HEK293T (cell line): ENCODE measurements at regions not wholly inside any gene's neighbourhood (a gene's known extent, or its start where the extent isn't known, plus 50 kb on each side); places are given as distances from the start of the nearest gene placed in this dataset.

Experiments used
- ARNT ChIP-seq: fragments of 450-650 bp; IDR thresholded peaks from 2 replicates; pipeline ENCODE4 v1.6.1; 2017; ENCODE audit warnings: mild to moderate bottlenecking
- CTBP1 ChIP-seq: fragments of 450-650 bp; IDR thresholded peaks from 2 replicates; pipeline ENCODE4 v1.6.1; 2016; ENCODE audit warnings: borderline replicate concordance
- ELF4 ChIP-seq: fragments of 450-650 bp; IDR thresholded peaks from 2 replicates; pipeline ENCODE4 v1.6.1; 2017; ENCODE audit warnings: antibody characterized with exemption
- FOXM1 ChIP-seq: fragments of 450-650 bp; IDR thresholded peaks from 2 replicates; pipeline ENCODE4 v1.6.1; 2017; ENCODE audit warnings: mild to moderate bottlenecking, borderline replicate concordance
- L3MBTL2 ChIP-seq: fragments of 450-650 bp; conservative IDR thresholded peaks from 2 replicates; pipeline ENCODE4 v1.6.1; 2016; ENCODE audit warnings: mild to moderate bottlenecking
- LEF1 ChIP-seq: fragments of 450-650 bp; IDR thresholded peaks from 2 replicates; pipeline ENCODE4 v1.6.1; 2017; ENCODE audit warnings: mild to moderate bottlenecking, borderline replicate concordance
- SP1 ChIP-seq: fragments of 450-650 bp; IDR thresholded peaks from 2 replicates; pipeline ENCODE4 v1.6.1; 2017
- TF ChIP-seq, protein P1 (sequence below): fragments of 450-650 bp; IDR thresholded peaks from 2 replicates; pipeline ENCODE4 v1.6.1; 2016

DNA sequence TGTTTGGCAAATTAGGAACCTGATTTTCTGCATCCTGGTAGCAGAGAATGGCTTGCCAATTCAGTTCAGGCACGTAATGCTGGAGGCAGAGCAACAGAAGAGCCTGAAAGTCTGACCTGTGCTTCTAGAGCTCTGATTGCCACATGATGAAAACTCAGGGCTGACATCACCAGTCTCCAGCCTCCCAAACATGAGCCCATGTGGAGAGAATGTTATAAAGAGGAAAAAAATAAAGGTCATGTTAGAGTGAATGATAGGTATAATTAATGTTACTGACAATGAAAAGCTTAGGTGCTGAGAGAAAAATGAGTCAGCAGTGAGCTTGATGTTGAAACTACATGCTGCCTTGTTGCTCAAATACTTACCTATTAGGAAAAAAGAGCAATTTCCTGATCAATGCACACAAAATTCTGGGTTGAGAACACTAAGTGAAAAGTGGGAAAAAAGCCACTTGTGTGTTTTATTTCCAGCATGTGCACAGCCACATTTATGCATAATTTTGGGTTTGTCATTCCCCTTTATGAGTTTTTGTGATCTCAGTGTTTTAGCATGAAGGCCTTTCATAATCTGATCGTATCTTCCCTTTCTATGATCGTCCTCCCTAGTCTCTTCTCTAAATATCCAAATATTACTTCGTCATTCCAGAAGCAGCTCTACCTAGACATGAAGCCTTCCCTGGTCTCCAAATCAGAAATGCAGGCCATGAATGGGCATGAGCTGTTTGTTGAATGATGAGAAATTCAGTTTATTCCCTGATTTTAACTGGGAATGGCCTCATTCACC is 113.3 kb upstream of the CPEB2 start:
- TF ChIP-seq CTBP1 (no peak), L3MBTL2 (no peak), SP1 (no peak), FOXM1 (no peak), ELF4 (no peak), LEF1 (no peak), ARNT (no peak)
- TF ChIP-seq, protein P1, sequence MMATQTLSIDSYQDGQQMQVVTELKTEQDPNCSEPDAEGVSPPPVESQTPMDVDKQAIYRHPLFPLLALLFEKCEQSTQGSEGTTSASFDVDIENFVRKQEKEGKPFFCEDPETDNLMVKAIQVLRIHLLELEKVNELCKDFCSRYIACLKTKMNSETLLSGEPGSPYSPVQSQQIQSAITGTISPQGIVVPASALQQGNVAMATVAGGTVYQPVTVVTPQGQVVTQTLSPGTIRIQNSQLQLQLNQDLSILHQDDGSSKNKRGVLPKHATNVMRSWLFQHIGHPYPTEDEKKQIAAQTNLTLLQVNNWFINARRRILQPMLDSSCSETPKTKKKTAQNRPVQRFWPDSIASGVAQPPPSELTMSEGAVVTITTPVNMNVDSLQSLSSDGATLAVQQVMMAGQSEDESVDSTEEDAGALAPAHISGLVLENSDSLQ = no peak
